ENCODE measurements at regions not wholly inside any gene's neighbourhood (a gene's known extent, or its start where the extent isn't known, plus 50 kb on each side); places are given as distances from the start of the nearest gene placed in this dataset.
"Not testable (repeated sequence)": the region's sequence is repeated elsewhere in the genome, so short reads cannot be mapped to it uniquely, and the experiment has no call there.

- Histone ChIP-seq H3K27ac (no peak overlapping the region), H3K4me1 (no peaks in the 10 kb centered on the region), H3K4me3 (no peak overlapping the region), H3K9me3 (peaks cover 0 to 54% (median 0%) of the 10 kb centered on the region in 11 donors), H3K36me3 (no peaks in the 10 kb centered on the region), H3K27me3 (peaks cover 0 to 10% (median 0%) of the 10 kb centered on the region in 7 donors)
- DNase-seq, result peak in 1 of 2 donors; percentile 6
- intact Hi-C loops (cut with DNase I), result no loop called here
- no peak for TF ChIP-seq CTCF (IDR thresholded peaks at IDR 0.05)
- 52 to 62% methylated on average over 79 to 101 of the region's 101 CpGs for WGBS, 2 donors
- ATAC-seq, result no peak
Observed at GRCh38 chr16:34802848-34803599, 1343.6 kb downstream of the TP53TG3F start.

- Histone ChIP-seq H3K9me3 (peaks cover 0 to 62% (median 0%) of the 10 kb centered on the region in 11 donors), H3K4me3 (no peak overlapping the region), H3K27ac (no peak overlapping the region), H3K36me3 (no peaks in the 10 kb centered on the region), H3K4me1 (no peaks in the 10 kb centered on the region), H3K27me3 (peaks cover 0 to 10% (median 0%) of the 10 kb centered on the region in 7 donors)
- no peak for TF ChIP-seq CTCF (IDR thresholded peaks at IDR 0.05)
- 60 to 62% methylated on average over 44 of the region's 44 CpGs for WGBS, 2 donors
- DNase-seq, result peak in 1 of 2 donors; percentile 7
- ATAC-seq, result no peak
- intact Hi-C loops (cut with DNase I), result no loop called here
Observed at GRCh38 chr16:34803683-34804416, 1344.4 kb downstream of the TP53TG3F start.

GRCh38 chr16:34806992-34807644 lies 1347.7 kb downstream of the TP53TG3F start:
- H3K36me3 ChIP-seq; ATAC-seq; H3K27me3 ChIP-seq; intact Hi-C loops (cut with DNase I); H3K4me1 ChIP-seq; DNase-seq; H3K4me3 ChIP-seq; H3K27ac ChIP-seq: not testable (repeated sequence)
- 24 to 56% methylated on average over 1 of the region's 1 CpG for WGBS, 2 donors
- H3K9me3 ChIP-seq, result peaks cover 0 to 65% (median 0%) of the 10 kb centered on the region in 11 donors

GRCh38 chr16:34807844-34808243 lies 1348.4 kb downstream of the TP53TG3F start:
- H3K4me1 ChIP-seq; H3K4me3 ChIP-seq; H3K27me3 ChIP-seq; ATAC-seq; DNase-seq; H3K36me3 ChIP-seq; H3K27ac ChIP-seq; intact Hi-C loops (cut with DNase I): not testable (repeated sequence)
- H3K9me3 ChIP-seq, result peaks cover 0 to 60% (median 0%) of the 10 kb centered on the region in 11 donors

GRCh38 chr16:34808530-34808929 lies 1349.1 kb downstream of the TP53TG3F start:
- H3K4me3 ChIP-seq; H3K27ac ChIP-seq; DNase-seq; ATAC-seq; intact Hi-C loops (cut with DNase I); H3K4me1 ChIP-seq; H3K27me3 ChIP-seq; H3K36me3 ChIP-seq: not testable (repeated sequence)
- H3K9me3 ChIP-seq, result peaks cover 0 to 57% (median 0%) of the 10 kb centered on the region in 11 donors
- WGBS, 2 donors, result 26 to 39% methylated on average over 2 of the region's 2 CpGs

Data from heart right ventricle (tissue), 16 donors.